GM21528 (cell line): ENCODE measurements at regions not wholly inside any gene's neighbourhood (a gene's known extent, or its start where the extent isn't known, plus 50 kb on each side); places are given as distances from the start of the nearest gene placed in this dataset.
"Not testable (repeated sequence)": the region's sequence is repeated elsewhere in the genome, so short reads cannot be mapped to it uniquely, and the experiment has no call there.

Experiments
- ATAC-seq: cut with Tn5 transposase; IDR thresholded peaks from one replicate; pipeline ENCODE4 v1.9.1; 2021; ENCODE audit warnings: mild to moderate bottlenecking, moderate library complexity; ENCODE audit not compliant: unreplicated experiment, low FRiP score

DNA sequence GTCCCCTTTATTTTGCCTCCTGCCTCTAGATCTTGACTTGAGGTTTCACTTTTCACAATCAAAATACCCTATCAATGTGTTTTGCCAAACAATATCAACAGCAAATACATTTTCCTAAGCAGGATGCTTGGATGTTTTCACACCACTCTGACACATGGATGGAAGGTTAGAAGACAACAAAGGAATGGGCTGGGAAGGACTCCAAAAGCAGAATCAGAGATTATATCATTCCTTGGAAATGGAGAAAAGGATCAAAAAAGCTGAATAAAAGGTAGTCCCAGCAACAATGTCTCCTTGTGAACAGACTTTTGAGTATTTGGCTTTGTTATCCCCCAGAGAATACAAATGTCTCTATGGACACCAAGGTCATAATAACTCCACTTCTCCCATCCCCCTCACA, 170.8 kb downstream of the ETAA1 start:
- no peak for ATAC-seq

GRCh38 chr2:67570611-67571010, 173.5 kb downstream of the ETAA1 start:
- no peak for ATAC-seq

- ATAC-seq: no peak
Measured at GRCh38 chr2:67571785-67572718, 174.9 kb downstream of the ETAA1 start.

GRCh38 chr2:67572721-67573435, 175.7 kb downstream of the ETAA1 start:
- ATAC-seq: no peak

DNA sequence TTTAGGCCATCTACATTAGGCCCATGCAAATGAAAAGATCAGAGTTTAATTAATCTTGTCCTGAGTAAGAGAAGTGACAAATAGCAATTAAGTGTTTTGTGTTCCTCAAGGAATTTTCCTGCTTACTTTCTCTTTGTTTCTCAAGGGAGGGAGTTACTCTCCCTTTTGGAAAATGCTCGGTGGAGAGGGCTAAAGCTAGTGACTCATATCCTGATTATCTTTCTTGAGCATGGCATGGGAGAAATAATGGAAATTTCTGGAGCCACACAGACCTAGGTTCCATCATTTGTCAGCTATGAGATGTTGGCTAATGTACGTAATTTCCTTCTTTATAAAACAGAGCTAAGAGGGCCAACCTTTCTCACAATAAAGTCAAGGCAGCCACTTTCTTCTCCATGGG, 177.1 kb downstream of the ETAA1 start:
- ATAC-seq: no peak

DNA sequence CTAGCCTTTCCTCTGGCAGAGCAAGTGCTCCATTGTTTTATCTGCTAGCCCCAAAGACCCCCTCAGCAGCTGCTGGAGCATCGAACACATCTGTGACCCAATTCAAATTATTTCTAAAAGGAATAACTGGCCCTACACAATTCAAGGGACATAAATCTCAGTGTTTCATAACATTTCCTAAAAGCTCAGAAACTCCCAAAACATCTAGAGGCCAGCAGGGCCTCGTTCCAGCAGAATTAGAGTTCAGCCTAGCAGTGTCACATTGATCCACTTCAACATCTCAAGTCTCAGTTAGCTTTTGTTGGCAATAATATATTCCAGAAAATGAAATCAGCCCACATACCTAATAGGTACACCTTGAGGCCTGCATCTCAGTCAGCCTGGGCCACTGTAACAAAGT, 179.1 kb downstream of the ETAA1 start:
- ATAC-seq: no peak

DNA sequence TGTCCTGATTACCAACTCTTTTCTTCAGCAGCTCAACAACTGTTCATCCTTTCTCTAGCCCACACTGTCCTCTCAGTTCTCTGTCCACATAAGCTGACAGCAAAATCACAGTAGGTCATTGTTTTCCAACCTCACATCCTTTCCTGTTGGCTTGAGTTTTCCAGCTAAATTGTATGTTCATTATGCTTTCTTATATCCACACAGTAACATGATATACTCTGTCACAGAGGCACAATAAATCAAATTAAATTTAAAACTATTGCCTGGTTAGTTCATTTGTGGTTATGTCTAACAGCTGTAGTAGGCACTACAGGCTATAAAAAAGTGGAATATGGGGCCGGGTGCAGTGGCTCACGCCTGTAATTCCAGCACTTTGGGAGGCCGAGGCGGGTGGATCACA, 179.9 kb downstream of the ETAA1 start:
- ATAC-seq: no peak

- no peak for ATAC-seq
Measured at GRCh38 chr2:67579216-67579615, 182.1 kb downstream of the ETAA1 start.

GRCh38 chr2:67579806-67580205, 182.7 kb downstream of the ETAA1 start:
- no peak for ATAC-seq

DNA sequence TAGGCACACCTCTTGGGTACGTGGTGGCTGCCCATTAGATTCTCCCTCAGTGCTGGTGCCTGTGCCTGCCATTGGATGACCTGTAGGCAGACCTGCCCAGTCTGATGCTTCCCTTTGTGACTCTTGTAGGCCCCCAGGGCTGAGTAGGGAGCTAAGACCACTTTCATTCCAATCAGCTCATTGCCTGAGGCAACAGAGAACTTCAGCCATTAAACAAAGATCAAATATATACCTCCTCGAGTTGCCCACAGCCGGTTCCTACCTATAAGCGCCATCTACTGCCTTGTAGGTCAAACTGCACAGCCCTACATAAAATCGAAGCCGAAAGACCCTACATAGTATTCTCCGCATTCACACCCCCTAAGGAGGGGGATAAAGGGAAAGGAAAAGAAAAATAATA, 184.6 kb downstream of the ETAA1 start:
- no peak for ATAC-seq

DNA sequence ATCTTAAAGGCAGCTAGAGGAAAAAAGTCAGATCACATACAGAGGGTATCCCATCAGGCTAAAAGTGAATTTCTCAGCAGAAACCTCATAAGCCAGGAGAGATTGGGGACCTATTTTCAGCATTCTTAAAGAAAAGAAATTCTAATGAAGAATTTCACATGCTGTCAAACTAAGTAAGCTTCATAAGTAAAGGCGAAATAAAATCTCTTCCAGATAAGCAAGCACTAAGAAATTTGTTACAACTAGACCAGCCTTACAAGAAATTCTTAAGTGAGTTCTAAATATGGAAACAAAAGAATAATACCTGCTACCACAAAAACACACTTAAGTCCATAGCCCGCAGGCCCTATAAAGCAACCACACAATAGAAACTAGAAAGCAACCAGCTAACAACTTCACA, 186.1 kb downstream of the ETAA1 start:
- ATAC-seq: no peak

DNA sequence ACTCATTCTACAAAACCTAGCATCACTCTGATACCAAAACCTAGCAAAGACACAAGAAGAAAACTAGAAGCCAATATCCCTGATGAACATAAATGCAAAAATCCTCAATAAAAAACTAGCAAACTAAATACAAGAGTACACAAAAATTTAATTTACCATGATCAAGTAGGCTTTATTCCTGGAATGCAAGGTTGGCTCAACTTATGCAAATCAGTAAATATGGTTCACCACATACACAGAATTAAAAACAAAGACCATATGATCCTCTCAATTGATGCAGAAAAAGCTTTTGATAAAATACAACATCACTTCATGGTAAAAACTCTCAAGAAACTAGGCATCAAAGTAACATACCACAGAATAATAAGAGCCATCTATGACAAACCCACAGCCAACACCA, 188.3 kb downstream of the ETAA1 start:
- ATAC-seq: no peak

- not testable (repeated sequence) for ATAC-seq
Measured at GRCh38 chr2:67589121-67589520, 192.0 kb downstream of the ETAA1 start.

DNA sequence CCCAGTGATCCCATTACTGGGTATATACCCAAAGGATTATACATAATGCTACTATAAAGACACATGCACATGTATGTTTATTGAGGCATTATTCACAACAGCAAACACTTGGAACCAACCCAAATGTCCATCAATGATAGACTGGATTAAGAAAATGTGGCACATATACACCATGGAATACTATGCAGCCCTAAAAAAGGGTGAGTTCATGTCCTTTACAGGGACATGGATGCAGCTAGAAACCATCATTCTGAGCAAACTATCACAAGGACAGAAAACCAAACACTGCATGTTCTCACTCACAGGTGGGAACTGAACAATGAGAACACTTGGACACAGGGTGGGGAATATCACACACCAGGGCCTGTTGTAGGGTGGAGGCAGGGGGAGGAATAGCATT, 197.4 kb downstream of the ETAA1 start:
- not testable (repeated sequence) for ATAC-seq

DNA sequence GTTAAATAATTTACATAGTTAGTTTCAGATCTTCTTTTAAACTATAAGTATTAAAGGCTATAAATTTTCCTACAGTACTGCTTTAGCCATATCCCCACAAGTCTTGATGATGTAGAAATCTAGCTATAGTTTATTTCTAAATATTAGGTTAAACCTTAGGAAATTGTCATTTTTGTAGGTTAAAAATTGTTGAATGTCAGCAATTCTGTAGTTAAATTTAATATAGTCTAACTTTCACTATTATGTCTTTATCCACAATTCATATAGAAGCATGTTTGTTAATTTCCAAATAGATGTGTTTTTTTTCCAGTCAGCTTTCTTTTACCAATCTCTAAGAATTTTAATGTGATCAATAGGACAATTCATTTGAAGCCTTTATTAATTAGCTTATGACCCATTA, 199.7 kb downstream of the ETAA1 start:
- no peak for ATAC-seq

DNA sequence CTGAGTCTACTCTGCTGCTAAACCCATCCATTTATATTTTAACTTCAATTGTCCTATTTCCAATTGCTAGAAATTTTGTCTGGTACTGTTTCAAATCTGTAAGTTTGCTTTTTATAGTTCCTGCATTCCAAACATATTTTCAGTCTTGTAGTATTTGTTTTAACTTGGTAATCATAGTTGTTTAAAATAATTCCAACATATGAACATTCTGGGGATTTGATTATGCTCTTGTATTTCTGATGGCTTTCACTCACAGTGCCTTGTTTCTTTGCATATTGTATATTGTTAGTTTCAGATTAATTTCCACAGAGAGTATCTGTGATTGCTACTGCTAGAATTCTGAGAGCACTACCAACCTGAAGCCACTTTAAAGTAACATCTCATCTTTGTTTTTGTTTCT, 202.4 kb downstream of the ETAA1 start:
- ATAC-seq: no peak

- ATAC-seq: no peak
Measured at GRCh38 chr2:67600222-67600871, 203.2 kb downstream of the ETAA1 start.

DNA sequence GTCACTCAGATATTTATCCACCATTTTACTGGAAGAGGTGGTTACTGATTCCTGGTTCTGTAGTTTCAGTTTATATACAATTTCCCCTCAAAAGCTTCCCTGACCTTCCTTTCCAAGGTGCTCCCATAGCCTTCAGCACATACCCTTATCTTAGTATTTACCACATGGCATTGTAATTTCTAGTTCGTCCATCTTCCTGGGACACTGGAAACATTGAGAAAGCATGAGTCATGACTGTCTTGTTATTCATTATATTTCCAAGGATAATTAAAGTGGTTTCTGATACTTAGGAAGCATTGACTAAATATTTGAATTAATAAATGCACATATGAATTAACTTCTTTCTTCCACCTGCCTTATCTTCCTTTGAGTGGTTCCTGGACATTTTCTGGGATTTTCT, 203.8 kb downstream of the ETAA1 start:
- ATAC-seq: no peak

DNA sequence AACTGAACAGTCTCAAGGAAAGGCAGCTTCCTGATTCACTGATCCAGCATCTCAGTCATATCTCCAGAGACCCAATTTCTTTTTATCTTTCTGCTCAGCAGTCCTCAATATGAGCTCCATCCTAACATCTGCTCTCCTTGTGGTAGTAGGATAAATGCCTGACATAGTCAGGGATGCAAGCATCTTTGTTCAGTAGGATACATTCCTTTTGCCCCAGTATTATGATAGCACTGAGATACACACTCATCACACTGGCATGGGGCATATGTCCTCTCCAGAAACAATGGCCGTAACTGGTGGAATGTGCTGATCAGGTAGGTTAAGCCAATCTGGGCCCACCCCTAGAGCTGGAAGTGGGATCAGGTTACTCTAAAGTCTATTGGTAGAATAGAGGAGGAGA, 207.2 kb downstream of the ETAA1 start:
- no peak for ATAC-seq

DNA sequence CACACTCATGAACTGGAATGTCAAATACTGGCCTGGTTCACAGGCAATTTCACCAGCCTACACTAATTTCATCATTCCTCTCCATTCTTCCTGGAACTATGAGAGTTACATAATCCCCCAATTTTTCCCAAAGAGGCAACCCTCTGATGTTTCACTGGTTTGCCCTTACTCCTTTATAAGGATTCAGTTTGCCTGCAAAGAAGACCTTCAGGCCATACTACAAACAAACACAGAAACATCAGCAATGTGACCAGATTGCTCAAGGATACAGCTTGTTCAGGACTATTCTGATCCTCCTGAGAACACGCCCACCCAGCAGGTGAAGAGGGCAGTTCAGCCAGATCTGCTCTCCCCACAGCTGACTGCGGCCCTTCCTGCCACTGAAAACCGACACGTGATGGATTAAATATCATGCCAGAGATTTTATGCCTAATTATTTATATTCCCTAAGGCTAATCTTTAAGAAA, 215.5 kb downstream of the ETAA1 start:
- no peak for ATAC-seq

DNA sequence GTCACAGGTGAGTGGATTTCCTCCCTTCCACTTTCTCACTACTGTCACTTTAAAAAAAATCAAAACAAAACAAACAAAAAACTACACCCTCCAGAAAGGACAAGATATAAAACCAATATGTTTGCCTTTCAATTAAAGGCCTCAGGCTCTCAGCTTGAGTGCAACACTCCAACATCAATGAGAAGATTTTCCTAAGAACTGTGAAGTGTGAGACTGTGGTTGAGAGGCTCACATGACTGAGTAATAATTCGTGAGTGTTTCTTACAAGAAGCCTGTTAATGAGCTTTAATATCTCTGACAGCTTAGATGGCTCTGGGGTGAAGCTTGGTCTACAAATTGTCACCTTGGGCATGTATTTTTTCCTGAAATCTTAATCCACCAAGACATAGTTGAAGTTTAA, 216.1 kb downstream of the ETAA1 start:
- ATAC-seq: no peak
